ENCODE measurements at regions not wholly inside any gene's neighbourhood (a gene's known extent, or its start where the extent isn't known, plus 50 kb on each side); places are given as distances from the start of the nearest gene placed in this dataset.

- intact Hi-C loops (cut with DNase I): no loop called here
- DNase-seq (ENCODE audit: extremely low spot score in 2 of 2): no peak
- Histone ChIP-seq H3K4me3 (no peak overlapping the region), H3K4me1 (peaks cover 15% of the 10 kb centered on the region), H3K9me3 (no peaks in the 10 kb centered on the region), H3K27me3 (no peaks in the 10 kb centered on the region), H3K27ac (no peak overlapping the region), H3K36me3 (no peaks in the 10 kb centered on the region)
- no peak for TF ChIP-seq POLR2A (IDR thresholded peaks at IDR 0.05)
- no peak for TF ChIP-seq CTCF (IDR thresholded peaks at IDR 0.05)
- no peak for TF ChIP-seq POLR2AphosphoS5 (IDR thresholded peaks at IDR 0.05; ENCODE audit: insufficient read depth in 1 of 2, low read depth in 1 of 2)
Observed at GRCh38 chr1:223029985-223030769, 112.9 kb downstream of the TLR5 start.

- no peaks in the 10 kb centered on the region for H3K36me3 ChIP-seq
- no peak overlapping the region for H3K4me3 ChIP-seq
- DNase-seq (ENCODE audit: extremely low spot score in 2 of 2): no peak
- no peaks in the 10 kb centered on the region for H3K27me3 ChIP-seq
- intact Hi-C loops (cut with DNase I): no loop called here
- TF ChIP-seq POLR2AphosphoS5 (IDR thresholded peaks at IDR 0.05; ENCODE audit: insufficient read depth in 1 of 2, low read depth in 1 of 2) (no peak), CTCF (IDR thresholded peaks at IDR 0.05) (no peak), POLR2A (IDR thresholded peaks at IDR 0.05) (no peak)
- no peaks in the 10 kb centered on the region for H3K9me3 ChIP-seq
- peak overlapping the region; percentile 88 for H3K27ac ChIP-seq
- H3K4me1 ChIP-seq: peaks cover 15% of the 10 kb centered on the region
Observed at GRCh38 chr1:223030871-223031400, 112.1 kb downstream of the TLR5 start.

- peak in 1 of 2 donors; percentile 96 for DNase-seq (ENCODE audit: extremely low spot score in 2 of 2)
- Histone ChIP-seq H3K27ac (peak overlapping the region; percentile 88), H3K9me3 (no peaks in the 10 kb centered on the region), H3K4me3 (no peak overlapping the region), H3K4me1 (peaks cover 15% of the 10 kb centered on the region), H3K36me3 (no peaks in the 10 kb centered on the region), H3K27me3 (no peaks in the 10 kb centered on the region)
- intact Hi-C loops (cut with DNase I): no loop called here
- no peak for TF ChIP-seq POLR2A (IDR thresholded peaks at IDR 0.05)
- TF ChIP-seq POLR2AphosphoS5 (IDR thresholded peaks at IDR 0.05; ENCODE audit: insufficient read depth in 1 of 2, low read depth in 1 of 2): peak in 1 of 2 donors; percentile 74
Observed at GRCh38 chr1:223031733-223032601, 111.1 kb downstream of the TLR5 start.

- H3K4me3 ChIP-seq: no peak overlapping the region
- intact Hi-C loops (cut with DNase I): no loop called here
- DNase-seq (ENCODE audit: extremely low spot score in 2 of 2): no peak
- no peaks in the 10 kb centered on the region for H3K9me3 ChIP-seq
- no peak overlapping the region for H3K27ac ChIP-seq
- TF ChIP-seq POLR2AphosphoS5 (IDR thresholded peaks at IDR 0.05; ENCODE audit: insufficient read depth in 1 of 2, low read depth in 1 of 2) (no peak), CTCF (IDR thresholded peaks at IDR 0.05) (no peak), POLR2A (IDR thresholded peaks at IDR 0.05) (no peak)
- no peaks in the 10 kb centered on the region for H3K36me3 ChIP-seq
- H3K27me3 ChIP-seq: no peaks in the 10 kb centered on the region
- peaks cover 15% of the 10 kb centered on the region for H3K4me1 ChIP-seq
Observed at GRCh38 chr1:223033658-223034057, 109.4 kb downstream of the TLR5 start.

GRCh38 chr1:223034270-223034798 lies 108.7 kb downstream of the TLR5 start:
- no peak for DNase-seq (ENCODE audit: extremely low spot score in 2 of 2)
- Histone ChIP-seq H3K4me3 (no peak overlapping the region), H3K9me3 (no peaks in the 10 kb centered on the region), H3K4me1 (peaks cover 15% of the 10 kb centered on the region), H3K27me3 (no peaks in the 10 kb centered on the region), H3K27ac (no peak overlapping the region), H3K36me3 (no peaks in the 10 kb centered on the region)
- intact Hi-C loops (cut with DNase I): no loop called here
- no peak for TF ChIP-seq POLR2AphosphoS5 (IDR thresholded peaks at IDR 0.05; ENCODE audit: insufficient read depth in 1 of 2, low read depth in 1 of 2)
- TF ChIP-seq POLR2A (IDR thresholded peaks at IDR 0.05): no peak
- TF ChIP-seq CTCF (IDR thresholded peaks at IDR 0.05): no peak

All from vagina (tissue), 2 donors.